ENCODE measurements at regions not wholly inside any gene's neighbourhood (a gene's known extent, or its start where the extent isn't known, plus 50 kb on each side); places are given as distances from the start of the nearest gene placed in this dataset.

DNA sequence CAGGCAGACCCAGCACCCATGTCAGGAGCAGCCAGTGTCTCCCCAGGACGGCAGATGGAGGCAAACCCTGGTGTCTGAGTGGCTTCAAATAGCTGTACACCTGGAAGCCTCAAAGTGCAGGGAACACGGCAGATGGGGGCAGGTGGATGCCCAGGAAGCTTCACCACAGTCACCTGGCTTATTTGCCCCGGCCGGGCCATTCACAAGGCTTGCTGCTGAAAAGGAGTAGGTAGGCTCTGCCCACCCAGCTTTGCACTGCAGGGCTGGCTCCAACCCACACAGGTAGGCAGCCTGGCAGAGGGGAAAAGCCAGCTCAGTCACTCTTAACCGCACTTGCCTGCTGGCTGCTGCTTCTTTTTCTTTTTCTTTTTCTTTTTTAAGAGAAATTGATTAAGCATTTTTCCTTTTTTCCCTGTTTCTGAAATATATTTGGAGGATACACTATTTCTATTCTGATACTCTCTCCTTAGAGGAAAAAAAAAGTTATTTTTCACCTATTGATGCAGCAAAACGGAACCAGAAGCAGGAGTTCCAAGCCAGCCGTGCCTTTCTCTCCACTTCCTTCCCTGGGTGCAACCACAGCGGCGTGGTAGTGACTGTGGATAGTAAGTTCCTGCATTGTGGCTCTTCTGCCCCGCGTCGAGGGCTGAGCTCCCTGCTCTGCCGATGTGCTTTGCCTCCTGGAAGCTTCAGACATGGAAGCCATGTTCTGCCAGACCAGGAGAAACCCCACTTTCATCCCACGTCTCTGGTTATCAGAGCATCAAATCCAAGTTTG lies 118.3 kb downstream of the KLF6 start:
- H3K4me2 ChIP-seq (ENCODE audit: low read depth, low read length, poor library complexity, severe bottlenecking) = no peak overlapping the region
- no peaks in the 10 kb centered on the region for H3K27me3 ChIP-seq (ENCODE audit: insufficient read depth, low read length, poor library complexity, severe bottlenecking)
- no peaks in the 10 kb centered on the region for H3F3A ChIP-seq (ENCODE audit: low read depth)
- TF ChIP-seq, protein P1, sequence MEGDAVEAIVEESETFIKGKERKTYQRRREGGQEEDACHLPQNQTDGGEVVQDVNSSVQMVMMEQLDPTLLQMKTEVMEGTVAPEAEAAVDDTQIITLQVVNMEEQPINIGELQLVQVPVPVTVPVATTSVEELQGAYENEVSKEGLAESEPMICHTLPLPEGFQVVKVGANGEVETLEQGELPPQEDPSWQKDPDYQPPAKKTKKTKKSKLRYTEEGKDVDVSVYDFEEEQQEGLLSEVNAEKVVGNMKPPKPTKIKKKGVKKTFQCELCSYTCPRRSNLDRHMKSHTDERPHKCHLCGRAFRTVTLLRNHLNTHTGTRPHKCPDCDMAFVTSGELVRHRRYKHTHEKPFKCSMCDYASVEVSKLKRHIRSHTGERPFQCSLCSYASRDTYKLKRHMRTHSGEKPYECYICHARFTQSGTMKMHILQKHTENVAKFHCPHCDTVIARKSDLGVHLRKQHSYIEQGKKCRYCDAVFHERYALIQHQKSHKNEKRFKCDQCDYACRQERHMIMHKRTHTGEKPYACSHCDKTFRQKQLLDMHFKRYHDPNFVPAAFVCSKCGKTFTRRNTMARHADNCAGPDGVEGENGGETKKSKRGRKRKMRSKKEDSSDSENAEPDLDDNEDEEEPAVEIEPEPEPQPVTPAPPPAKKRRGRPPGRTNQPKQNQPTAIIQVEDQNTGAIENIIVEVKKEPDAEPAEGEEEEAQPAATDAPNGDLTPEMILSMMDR (conservative IDR thresholded peaks at IDR 0.05; ENCODE audit: low read length) = no peak
- TF ChIP-seq EZH2phosphoT487 (IDR thresholded peaks at IDR 0.05; ENCODE audit: borderline replicate concordance) = no peak
- H3K9ac ChIP-seq (ENCODE audit: low read depth, low read length, poor library complexity, severe bottlenecking) = no peak overlapping the region
- no peak overlapping the region for H3K4me3 ChIP-seq (ENCODE audit: low read length, poor library complexity, severe bottlenecking)
- no peaks in the 10 kb centered on the region for H3K9me3 ChIP-seq (ENCODE audit: insufficient read depth, low read depth, low read length)
- H3K9me2 ChIP-seq (replicated peaks; ENCODE audit: low read depth, low read length) = no peaks in the 10 kb centered on the region
- no peaks in the 10 kb centered on the region for H3K79me2 ChIP-seq (ENCODE audit: insufficient read depth, low read length)
- no peaks in the 10 kb centered on the region for H4K20me1 ChIP-seq (ENCODE audit: insufficient read depth, low read length, poor library complexity, severe bottlenecking)
- peaks cover 4% of the 10 kb centered on the region for H3K4me1 ChIP-seq (ENCODE audit: insufficient read depth, low read length, poor library complexity, severe bottlenecking)
- H3K36me3 ChIP-seq (ENCODE audit: insufficient read depth, low read length) = no peaks in the 10 kb centered on the region
- no peak overlapping the region for H2AFZ ChIP-seq (ENCODE audit: low read length)

DNA sequence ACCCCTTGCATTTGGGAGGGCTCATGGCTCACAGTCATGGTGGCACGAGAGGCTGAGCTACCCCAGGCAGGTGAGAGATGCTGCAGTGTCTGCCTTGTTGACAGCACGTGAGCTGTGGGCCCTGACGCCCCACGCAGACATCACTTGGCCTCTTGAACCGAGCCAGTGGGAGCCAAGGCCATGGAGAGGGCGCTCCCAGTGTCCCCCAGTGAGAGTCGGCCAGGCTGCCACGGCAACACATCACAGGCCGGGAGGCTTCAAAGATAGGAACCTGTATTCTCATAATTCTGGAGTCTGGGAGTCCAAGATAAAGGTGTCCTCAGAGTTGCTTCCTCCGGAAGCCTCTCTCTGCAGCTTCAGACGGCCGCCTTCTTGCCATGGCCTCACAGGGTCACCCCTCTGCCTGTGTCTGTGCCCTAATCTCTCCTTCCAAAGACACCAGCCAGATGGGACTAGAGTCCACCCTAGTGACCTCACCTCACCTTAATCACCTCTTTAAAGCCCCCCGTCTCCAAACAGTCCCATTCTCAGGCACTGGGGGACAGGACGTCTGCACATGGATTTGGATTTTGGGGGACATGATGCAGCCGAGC lies 119.6 kb downstream of the KLF6 start:
- no peak overlapping the region for H3K9ac ChIP-seq (ENCODE audit: low read depth, low read length, poor library complexity, severe bottlenecking)
- H3F3A ChIP-seq (ENCODE audit: low read depth) = no peaks in the 10 kb centered on the region
- TF ChIP-seq EZH2phosphoT487 (IDR thresholded peaks at IDR 0.05; ENCODE audit: borderline replicate concordance) = no peak
- TF ChIP-seq, protein P1 (conservative IDR thresholded peaks at IDR 0.05; ENCODE audit: low read length) = no peak
- H3K4me2 ChIP-seq (ENCODE audit: low read depth, low read length, poor library complexity, severe bottlenecking) = no peak overlapping the region
- H3K9me3 ChIP-seq (ENCODE audit: insufficient read depth, low read depth, low read length) = peaks cover 6% of the 10 kb centered on the region; the same call in 1 of the 2 replicates
- no peak overlapping the region for H2AFZ ChIP-seq (ENCODE audit: low read length)
- no peak overlapping the region for H3K4me3 ChIP-seq (ENCODE audit: low read length, poor library complexity, severe bottlenecking)
- no peaks in the 10 kb centered on the region for H3K9me2 ChIP-seq (replicated peaks; ENCODE audit: low read depth, low read length)
- no peaks in the 10 kb centered on the region for H3K36me3 ChIP-seq (ENCODE audit: insufficient read depth, low read length)
- H3K27me3 ChIP-seq (ENCODE audit: insufficient read depth, low read length, poor library complexity, severe bottlenecking) = no peaks in the 10 kb centered on the region
- no peaks in the 10 kb centered on the region for H3K79me2 ChIP-seq (ENCODE audit: insufficient read depth, low read length)
- H4K20me1 ChIP-seq (ENCODE audit: insufficient read depth, low read length, poor library complexity, severe bottlenecking) = no peaks in the 10 kb centered on the region
- peaks cover 4% of the 10 kb centered on the region for H3K4me1 ChIP-seq (ENCODE audit: insufficient read depth, low read length, poor library complexity, severe bottlenecking)

DNA sequence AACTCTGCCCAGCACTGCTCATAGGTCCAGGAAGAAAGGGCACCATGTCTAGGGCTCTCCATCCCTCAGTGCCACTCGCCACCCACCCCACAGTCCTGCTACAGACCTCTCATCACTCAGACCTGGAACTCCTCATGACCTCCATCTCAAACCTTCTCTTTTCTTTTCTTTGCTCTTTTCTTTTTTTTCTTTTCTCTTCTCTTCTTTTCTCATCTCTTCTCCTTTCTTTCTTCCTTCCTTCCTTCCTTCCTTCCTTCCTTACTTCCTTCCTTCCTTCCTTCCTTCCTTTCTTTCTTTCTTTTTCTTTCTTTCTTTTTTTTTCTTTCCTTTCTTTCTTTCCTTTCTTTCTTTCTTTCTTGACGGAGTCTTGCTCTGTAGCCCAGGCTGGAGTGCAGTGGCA lies 122.2 kb downstream of the KLF6 start:
- peaks cover 6% of the 10 kb centered on the region; the same call in 1 of the 2 replicates for H3K9me3 ChIP-seq (ENCODE audit: insufficient read depth, low read depth, low read length)
- no peak for TF ChIP-seq EZH2phosphoT487 (IDR thresholded peaks at IDR 0.05; ENCODE audit: borderline replicate concordance)
- TF ChIP-seq, protein P1 (conservative IDR thresholded peaks at IDR 0.05; ENCODE audit: low read length) = no peak
- no peak overlapping the region for H3K9ac ChIP-seq (ENCODE audit: low read depth, low read length, poor library complexity, severe bottlenecking)
- no peaks in the 10 kb centered on the region for H4K20me1 ChIP-seq (ENCODE audit: insufficient read depth, low read length, poor library complexity, severe bottlenecking)
- H3K4me1 ChIP-seq (ENCODE audit: insufficient read depth, low read length, poor library complexity, severe bottlenecking) = no peaks in the 10 kb centered on the region
- no peak overlapping the region for H2AFZ ChIP-seq (ENCODE audit: low read length)
- H3K79me2 ChIP-seq (ENCODE audit: insufficient read depth, low read length) = no peaks in the 10 kb centered on the region
- H3F3A ChIP-seq (ENCODE audit: low read depth) = no peaks in the 10 kb centered on the region
- H3K9me2 ChIP-seq (replicated peaks; ENCODE audit: low read depth, low read length) = no peaks in the 10 kb centered on the region
- H3K27me3 ChIP-seq (ENCODE audit: insufficient read depth, low read length, poor library complexity, severe bottlenecking) = no peaks in the 10 kb centered on the region
- no peak overlapping the region for H3K4me3 ChIP-seq (ENCODE audit: low read length, poor library complexity, severe bottlenecking)
- no peaks in the 10 kb centered on the region for H3K36me3 ChIP-seq (ENCODE audit: insufficient read depth, low read length)
- H3K4me2 ChIP-seq (ENCODE audit: low read depth, low read length, poor library complexity, severe bottlenecking) = no peak overlapping the region
